GM23248 (cell line): ENCODE measurements at regions not wholly inside any gene's neighbourhood (a gene's known extent, or its start where the extent isn't known, plus 50 kb on each side); places are given as distances from the start of the nearest gene placed in this dataset.

Experiments
- DNase-seq: peaks from one replicate; pipeline ENCODE4 v3.0.0-alpha.2; 2015
- H2AFZ ChIP-seq: fragments of 200-600 bp; sonication (generic); 2 replicates; pipeline ENCODE4 v1.6.1; 2016; ENCODE audit warnings: antibody characterized with exemption
- H3F3A ChIP-seq: fragments of 200-600 bp; sonication (generic); 2 replicates; pipeline ENCODE4 v1.6.1; 2016; ENCODE audit warnings: mild to moderate bottlenecking, antibody characterized with exemption, mixed run types; ENCODE audit not compliant: insufficient read depth
- H3K27ac ChIP-seq: fragments of 200-600 bp; sonication (generic); 2 replicates; pipeline ENCODE4 v1.5.1; 2016; ENCODE audit warnings: mild to moderate bottlenecking
- H3K27me3 ChIP-seq: fragments of 200-600 bp; sonication (generic); replicated peaks from 2 replicates; pipeline ENCODE4 v1.6.1; 2016; ENCODE audit warnings: mild to moderate bottlenecking; ENCODE audit not compliant: insufficient read depth
- H3K36me3 ChIP-seq: fragments of 200-600 bp; sonication (generic); 2 replicates; pipeline ENCODE4 v1.6.1; 2016; ENCODE audit warnings: low read depth, mild to moderate bottlenecking
- H3K4me1 ChIP-seq: fragments of 200-600 bp; sonication (generic); 2 replicates; pipeline ENCODE4 v1.6.1; 2016; ENCODE audit warnings: mild to moderate bottlenecking; ENCODE audit not compliant: insufficient read depth
- H3K4me2 ChIP-seq: fragments of 200-600 bp; sonication (generic); one replicate; pipeline ENCODE4 v1.6.1; 2016; ENCODE audit warnings: mild to moderate bottlenecking; ENCODE audit not compliant: unreplicated experiment
- H3K4me3 ChIP-seq: fragments of 200-600 bp; sonication (generic); 2 replicates; pipeline ENCODE4 v1.5.1; 2016; ENCODE audit warnings: mild to moderate bottlenecking
- H3K79me2 ChIP-seq: fragments of 200-600 bp; sonication (generic); 2 replicates; pipeline ENCODE4 v1.6.1; 2016; ENCODE audit warnings: mild to moderate bottlenecking; ENCODE audit not compliant: insufficient read depth
- H3K9ac ChIP-seq: fragments of 200-600 bp; sonication (generic); 2 replicates; pipeline ENCODE4 v1.6.1; 2016; ENCODE audit warnings: mild to moderate bottlenecking
- H3K9me2 ChIP-seq: fragments of 200-600 bp; sonication (generic); 2 replicates; pipeline ENCODE4 v1.6.1; 2016; ENCODE audit warnings: mixed run types, mild to moderate bottlenecking, moderate library complexity; ENCODE audit not compliant: insufficient read depth
- H3K9me3 ChIP-seq: fragments of 200-600 bp; sonication (generic); one replicate; pipeline ENCODE4 v1.6.1; 2017; ENCODE audit warnings: low read depth
- H4K20me1 ChIP-seq: fragments of 200-600 bp; sonication (generic); 2 replicates; pipeline ENCODE4 v1.6.0; 2016; ENCODE audit not compliant: insufficient read depth
- EZH2 ChIP-seq: fragments of 200-600 bp; sonication (generic); IDR thresholded peaks from 2 replicates; pipeline ENCODE4 v1.6.1; 2018; ENCODE audit warnings: antibody characterized with exemption, mild to moderate bottlenecking; ENCODE audit not compliant: insufficient read depth, poor library complexity, severe bottlenecking
- EZH2phosphoT487 ChIP-seq: fragments of 200-600 bp; sonication (generic); IDR thresholded peaks from 2 replicates; pipeline ENCODE4 v1.6.1; 2018; ENCODE audit warnings: antibody characterized with exemption, moderate library complexity, mild to moderate bottlenecking, low read depth; ENCODE audit not compliant: insufficient read depth
- WGBS, 2 experiments: methylation state at CpG; one replicate each; pipeline ENCODE4 v1.1.6; 2015 to 2017; ENCODE audit warnings: low lambda C conversion rate in 2 of 2, low coverage in 1 of 2; ENCODE audit errors: missing lambda C conversion rate in 2 of 2; 5-methylcytosine and 5-hydroxymethylcytosine counted together
- in situ Hi-C: fragments of 300-500 bp; cut with MboI; formaldehyde crosslinking; loops from 2 replicates; pipeline ENCODE4 v1.15.0; 2020

DNA sequence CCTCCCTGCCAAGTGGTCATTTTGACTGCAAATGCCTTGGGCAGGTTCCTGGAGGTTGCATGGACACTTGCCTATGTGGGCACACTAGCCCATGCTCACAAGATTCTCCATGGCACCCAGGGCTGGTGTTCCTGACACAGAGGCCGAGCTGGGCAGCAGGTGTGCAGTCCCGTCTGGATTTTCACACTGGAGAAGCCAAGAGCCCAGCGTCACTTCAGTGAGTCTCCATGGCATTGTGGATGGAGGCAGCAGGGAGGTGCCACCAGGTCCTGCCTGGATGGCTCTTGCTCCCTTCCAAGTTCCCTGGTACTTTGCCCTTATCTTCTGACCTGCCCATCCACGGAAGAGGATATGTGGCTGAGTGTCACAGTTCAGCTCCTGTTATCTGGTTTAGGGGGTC, 63.7 kb upstream of the PLCL2 start:
- no peak overlapping the region for H3K4me3 ChIP-seq
- H3K27me3 ChIP-seq = no peaks in the 10 kb centered on the region
- H3K4me1 ChIP-seq = no peaks in the 10 kb centered on the region
- H2AFZ ChIP-seq = no peak overlapping the region
- no peaks in the 10 kb centered on the region for H3F3A ChIP-seq
- H3K79me2 ChIP-seq = no peaks in the 10 kb centered on the region
- H3K9ac ChIP-seq = no peak overlapping the region
- in situ Hi-C loops = no loop called here
- no peaks in the 10 kb centered on the region for H3K9me2 ChIP-seq
- no peaks in the 10 kb centered on the region for H4K20me1 ChIP-seq
- DNase-seq = no peak
- no peaks in the 10 kb centered on the region for H3K9me3 ChIP-seq
- TF ChIP-seq EZH2 = no peak
- TF ChIP-seq EZH2phosphoT487 = no peak
- 61 to 69% methylated on average over 4 of the region's 4 CpGs for WGBS, 2 experiments
- H3K4me2 ChIP-seq = no peak overlapping the region
- no peaks in the 10 kb centered on the region for H3K36me3 ChIP-seq
- H3K27ac ChIP-seq = no peak overlapping the region

DNA sequence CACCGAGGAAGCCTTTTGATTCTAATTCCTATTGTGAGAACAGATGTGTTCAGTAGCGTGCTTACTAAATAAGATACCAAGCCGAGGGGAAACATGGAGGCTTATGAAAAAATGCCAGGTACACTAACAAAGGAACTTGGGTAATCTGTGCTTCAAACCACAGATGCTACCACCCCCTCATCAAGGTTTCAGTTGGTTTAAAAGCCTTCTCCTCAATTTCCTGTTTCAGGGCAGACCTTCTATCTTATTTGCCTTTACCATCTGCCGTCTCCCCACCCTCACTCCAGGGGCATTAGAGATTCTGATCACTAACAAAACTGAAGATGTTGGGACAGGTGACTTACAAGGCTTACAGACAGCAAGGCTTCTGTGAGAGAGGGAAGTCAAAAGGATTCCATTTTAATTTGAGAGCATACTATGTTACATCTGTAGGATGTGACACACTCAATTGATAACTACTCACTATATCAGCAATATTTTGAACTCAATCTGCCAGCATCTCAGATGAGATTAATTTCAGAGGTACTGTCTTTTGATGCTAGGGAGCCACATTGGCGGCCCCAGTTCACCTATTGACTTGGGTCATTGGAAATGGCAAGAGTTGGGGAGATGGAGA, 60.6 kb upstream of the PLCL2 start:
- Histone ChIP-seq H3K79me2 (no peaks in the 10 kb centered on the region), H3F3A (no peaks in the 10 kb centered on the region), H4K20me1 (no peaks in the 10 kb centered on the region), H3K36me3 (no peaks in the 10 kb centered on the region), H3K9me2 (no peaks in the 10 kb centered on the region), H3K4me1 (0 out of 2 replicates have a peak, but pooled peaks cover 5% of the 10 kb centered on the region), H3K27me3 (no peaks in the 10 kb centered on the region), H3K27ac (no peak overlapping the region), H3K9me3 (no peaks in the 10 kb centered on the region), H3K9ac (no peak overlapping the region), H2AFZ (no peak overlapping the region), H3K4me3 (no peak overlapping the region), H3K4me2 (no peak overlapping the region)
- no peak for DNase-seq
- TF ChIP-seq EZH2phosphoT487 (no peak), EZH2 (no peak)
- in situ Hi-C loops = no loop called here
- 66 to 71% methylated on average over 5 of the region's 5 CpGs for WGBS, 2 experiments

DNA sequence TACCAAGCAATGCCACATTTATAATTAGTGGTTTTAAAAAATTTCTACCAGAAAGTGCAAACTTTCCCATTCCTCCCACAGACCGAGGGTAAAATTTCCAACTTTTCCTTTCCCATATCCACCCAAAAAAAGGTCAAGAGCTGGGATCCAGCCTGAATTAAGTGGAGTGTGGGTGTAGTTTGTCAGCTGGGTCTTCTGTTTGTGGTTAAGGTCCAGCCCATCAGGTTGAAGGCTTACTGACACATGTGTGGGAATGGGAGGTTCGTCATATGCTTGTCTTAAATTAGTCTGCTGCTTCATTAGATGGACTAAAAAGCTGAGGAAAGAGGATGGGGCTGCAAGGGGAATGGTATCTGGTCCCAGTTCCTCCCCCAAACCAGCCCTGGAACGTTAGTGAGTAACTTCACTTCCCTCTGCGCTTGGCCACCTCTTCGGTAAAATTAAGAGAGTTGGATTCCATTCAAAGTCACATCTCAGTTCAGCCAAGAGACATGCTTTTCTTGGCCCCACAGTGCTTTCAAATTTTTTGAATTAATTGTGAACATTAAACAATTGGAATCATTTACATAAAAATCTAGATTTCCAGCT, 59.0 kb upstream of the PLCL2 start:
- no peak for DNase-seq
- WGBS, 2 experiments = 23 to 29% methylated on average over 5 of the region's 5 CpGs
- 0 out of 2 replicates have a peak, but pooled peaks cover 5% of the 10 kb centered on the region for H3K4me1 ChIP-seq
- in situ Hi-C loops = no loop called here
- no peaks in the 10 kb centered on the region for H3F3A ChIP-seq
- H3K4me3 ChIP-seq = no peak overlapping the region
- H3K4me2 ChIP-seq = no peak overlapping the region
- no peaks in the 10 kb centered on the region for H3K36me3 ChIP-seq
- H2AFZ ChIP-seq = peak overlapping the region; percentile 30; the same call in 1 of the 2 replicates
- no peak overlapping the region for H3K9ac ChIP-seq
- no peaks in the 10 kb centered on the region for H3K79me2 ChIP-seq
- TF ChIP-seq EZH2phosphoT487 (no peak), EZH2 (no peak)
- no peaks in the 10 kb centered on the region for H3K27me3 ChIP-seq
- H4K20me1 ChIP-seq = no peaks in the 10 kb centered on the region
- no peaks in the 10 kb centered on the region for H3K9me2 ChIP-seq
- H3K9me3 ChIP-seq = no peaks in the 10 kb centered on the region
- no peak overlapping the region for H3K27ac ChIP-seq

DNA sequence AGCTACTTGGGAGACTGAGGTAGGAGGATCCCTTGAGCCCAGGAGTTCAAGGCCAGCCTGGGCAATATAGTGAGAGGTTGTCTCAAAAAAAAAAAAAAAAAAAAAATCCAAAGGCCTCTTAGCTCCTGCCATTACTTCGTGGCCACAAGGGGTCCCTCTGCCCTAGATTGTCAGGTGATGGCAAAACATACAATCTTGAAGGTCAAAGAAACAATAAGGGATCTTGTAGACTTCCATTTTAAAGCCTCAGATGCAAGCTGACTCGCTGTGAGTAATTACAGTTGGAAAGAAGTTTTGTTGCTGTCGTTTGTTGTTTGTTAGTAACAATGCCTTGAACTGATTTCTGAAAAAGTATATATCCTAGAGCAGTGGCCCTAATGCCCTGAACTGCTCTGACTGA, 55.9 kb upstream of the PLCL2 start:
- in situ Hi-C loops = no loop called here
- no peaks in the 10 kb centered on the region for H3K9me3 ChIP-seq
- 0 out of 2 replicates have a peak, but pooled peaks cover 5% of the 10 kb centered on the region for H3K4me1 ChIP-seq
- H4K20me1 ChIP-seq = no peaks in the 10 kb centered on the region
- H3K4me3 ChIP-seq = no peak overlapping the region
- no peaks in the 10 kb centered on the region for H3K27me3 ChIP-seq
- H2AFZ ChIP-seq = peak overlapping the region; percentile 37; the same call in 1 of the 2 replicates
- H3K4me2 ChIP-seq = no peak overlapping the region
- H3F3A ChIP-seq = no peaks in the 10 kb centered on the region
- no peak overlapping the region for H3K27ac ChIP-seq
- H3K36me3 ChIP-seq = no peaks in the 10 kb centered on the region
- H3K79me2 ChIP-seq = no peaks in the 10 kb centered on the region
- peak overlapping the region; percentile 30; the same call in 1 of the 2 replicates for H3K9ac ChIP-seq
- WGBS, 2 experiments = 36 to 39% methylated on average over 3 of the region's 3 CpGs
- no peaks in the 10 kb centered on the region for H3K9me2 ChIP-seq
- DNase-seq = peak; percentile 77
- no peak for TF ChIP-seq EZH2phosphoT487
- no peak for TF ChIP-seq EZH2
